ENCODE measurements at regions not wholly inside any gene's neighbourhood (a gene's known extent, or its start where the extent isn't known, plus 50 kb on each side); places are given as distances from the start of the nearest gene placed in this dataset.

DNA sequence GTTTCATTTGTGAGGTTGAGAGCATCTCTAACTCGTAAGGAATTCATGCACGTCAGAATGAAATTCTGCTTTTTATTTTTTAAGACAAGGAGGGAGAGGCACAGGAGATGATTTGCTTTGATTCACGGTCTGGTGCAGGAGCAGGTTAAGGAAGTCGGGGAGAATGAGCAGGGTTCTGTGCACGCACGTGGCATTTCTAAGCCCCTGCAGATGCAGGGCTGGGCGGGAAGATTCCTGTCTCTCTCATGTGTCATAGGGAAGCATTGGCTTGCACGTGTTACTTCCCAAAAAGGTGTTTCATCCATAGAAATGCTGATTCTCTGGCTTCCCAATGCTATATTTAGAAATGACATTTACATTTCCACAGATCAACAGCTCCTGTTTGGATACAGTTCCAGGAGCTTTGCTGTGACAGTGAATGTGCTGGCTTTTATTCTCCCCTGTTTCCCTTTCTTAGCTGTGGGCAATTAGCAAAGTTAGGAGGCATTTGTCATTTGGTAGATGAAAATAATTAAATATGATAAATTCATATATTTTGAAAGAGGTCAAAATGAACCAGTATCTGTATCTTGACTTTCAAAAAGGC lies 119.7 kb upstream of the ZFP64 start:
- dilution Hi-C loops (cut with HindIII; ENCODE audit: low sequenced_read_pairs, unreplicated experiment) (no loop called here), in situ Hi-C loops (cut with MboI; ENCODE audit: low sequenced_read_pairs) (loop anchor here (10.0 to 25.0 kb wide), 2 partner anchors 901 to 1233 kb away; no protein-coding TSS in a partner anchor), intact Hi-C loops (cut with micrococcal nuclease) (loop anchor here (10.0 kb wide), 1 partner anchor 483 kb away; no protein-coding TSS in a partner anchor)
- H3K4me2 ChIP-seq (ENCODE audit: low read depth, low read length) = no peak overlapping the region
- H2BK20ac ChIP-seq (ENCODE audit: low read depth, low read length) = no peak overlapping the region
- no peak overlapping the region for H3K18ac ChIP-seq (ENCODE audit: low read depth, low read length)
- no peak overlapping the region for H2AK9ac ChIP-seq (replicated peaks; ENCODE audit: low read depth, low read length, poor library complexity)
- no peak overlapping the region for H3K14ac ChIP-seq (replicated peaks; ENCODE audit: low read depth, low read length)
- POLR2A ChIA-PET (ENCODE audit: unreplicated experiment) = no interaction called here
- no peak overlapping the region for H2AFZ ChIP-seq (replicated peaks; ENCODE audit: low read length, poor library complexity)
- no peak overlapping the region for H4K8ac ChIP-seq (ENCODE audit: low read depth in 2 of 2, low read length in 2 of 2)
- no peak overlapping the region for H2BK15ac ChIP-seq (ENCODE audit: low read depth, low read length)
- H3K4me3 ChIP-seq (ENCODE audit: insufficient read depth, low read depth, low read length) = no peak overlapping the region
- H3K9me1 ChIP-seq (ENCODE audit: insufficient read depth, low read length) = no peaks in the 10 kb centered on the region
- no peak overlapping the region for H3K56ac ChIP-seq (ENCODE audit: extremely low read depth, insufficient read depth, low read length)
- H3K9ac ChIP-seq (ENCODE audit: low read depth, low read length) = no peak overlapping the region
- H3K27me3 ChIP-seq (ENCODE audit: control insufficient read depth, insufficient read depth, low read length) = peaks cover 3% of the 10 kb centered on the region
- no peak overlapping the region for H2BK5ac ChIP-seq (ENCODE audit: low read depth, low read length, poor library complexity, severe bottlenecking)
- no peak overlapping the region for H3K4ac ChIP-seq (ENCODE audit: low read depth, low read length)
- H2BK120ac ChIP-seq (ENCODE audit: low read depth, low read length) = no peak overlapping the region
- H3K36me3 ChIP-seq (ENCODE audit: control insufficient read depth, insufficient read depth, low read length) = no peaks in the 10 kb centered on the region
- H4K5ac ChIP-seq (ENCODE audit: low read depth, low read length) = no peak overlapping the region
- no peaks in the 10 kb centered on the region for H3K4me1 ChIP-seq (ENCODE audit: control insufficient read depth, insufficient read depth, low read length)
- H3K9me3 ChIP-seq (ENCODE audit: control insufficient read depth, insufficient read depth, low read length) = no peaks in the 10 kb centered on the region
- WGBS, 2 experiments (ENCODE audit: extremely low coverage in 2 of 2, insufficient read length in 1 of 2) = 60% methylated on average over 1 of the region's 8 CpGs; no CpG with 5 or more reads in 1 of the 2 experiments
- no peak overlapping the region for H4K91ac ChIP-seq (ENCODE audit: insufficient read depth, low read depth, low read length)
- DNase-seq (no peak), ATAC-seq (ENCODE audit: low read depth) (no peak)
- BruUV-seq (replicated peaks) = no TSS peak
- CTCF ChIA-PET = interaction anchor here (0.8 to 2.8 kb wide), 6 partner anchors 10 to 1237 kb away, joined by 3 to 14 read pairs (median 4); no protein-coding TSS in a partner anchor
- H3K79me1 ChIP-seq (ENCODE audit: low read depth in 1 of 2, low read length in 2 of 2) = no peaks in the 10 kb centered on the region
- no peak overlapping the region for H2AK5ac ChIP-seq (ENCODE audit: low read depth, low read length)
- no peaks in the 10 kb centered on the region for H4K20me1 ChIP-seq (ENCODE audit: insufficient read depth, low read length)
- TF ChIP-seq, protein P1, sequence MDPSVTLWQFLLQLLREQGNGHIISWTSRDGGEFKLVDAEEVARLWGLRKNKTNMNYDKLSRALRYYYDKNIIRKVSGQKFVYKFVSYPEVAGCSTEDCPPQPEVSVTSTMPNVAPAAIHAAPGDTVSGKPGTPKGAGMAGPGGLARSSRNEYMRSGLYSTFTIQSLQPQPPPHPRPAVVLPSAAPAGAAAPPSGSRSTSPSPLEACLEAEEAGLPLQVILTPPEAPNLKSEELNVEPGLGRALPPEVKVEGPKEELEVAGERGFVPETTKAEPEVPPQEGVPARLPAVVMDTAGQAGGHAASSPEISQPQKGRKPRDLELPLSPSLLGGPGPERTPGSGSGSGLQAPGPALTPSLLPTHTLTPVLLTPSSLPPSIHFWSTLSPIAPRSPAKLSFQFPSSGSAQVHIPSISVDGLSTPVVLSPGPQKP (IDR thresholded peaks at IDR 0.05; ENCODE audit: borderline replicate concordance, low read depth, low read length) = no peak
- TF ChIP-seq USF2 (IDR thresholded peaks at IDR 0.05; ENCODE audit: low read depth, low read length) (no peak), CEBPB (IDR thresholded peaks at IDR 0.05; ENCODE audit: low read depth, low read length) (no peak), RFX5 (IDR thresholded peaks at IDR 0.05; ENCODE audit: low read depth, low read length) (no peak), FOS (IDR thresholded peaks at IDR 0.05; ENCODE audit: low read depth, low read length) (no peak), CHD1 (IDR thresholded peaks at IDR 0.05; ENCODE audit: low read depth, low read length) (no peak), MAZ (IDR thresholded peaks at IDR 0.05; ENCODE audit: borderline replicate concordance, low read depth, low read length) (no peak), RCOR1 (IDR thresholded peaks at IDR 0.05; ENCODE audit: insufficient replicate concordance, low read length) (no peak), BHLHE40 (IDR thresholded peaks at IDR 0.05; ENCODE audit: low read depth, low read length) (no peak)
- TF ChIP-seq, protein P2, sequence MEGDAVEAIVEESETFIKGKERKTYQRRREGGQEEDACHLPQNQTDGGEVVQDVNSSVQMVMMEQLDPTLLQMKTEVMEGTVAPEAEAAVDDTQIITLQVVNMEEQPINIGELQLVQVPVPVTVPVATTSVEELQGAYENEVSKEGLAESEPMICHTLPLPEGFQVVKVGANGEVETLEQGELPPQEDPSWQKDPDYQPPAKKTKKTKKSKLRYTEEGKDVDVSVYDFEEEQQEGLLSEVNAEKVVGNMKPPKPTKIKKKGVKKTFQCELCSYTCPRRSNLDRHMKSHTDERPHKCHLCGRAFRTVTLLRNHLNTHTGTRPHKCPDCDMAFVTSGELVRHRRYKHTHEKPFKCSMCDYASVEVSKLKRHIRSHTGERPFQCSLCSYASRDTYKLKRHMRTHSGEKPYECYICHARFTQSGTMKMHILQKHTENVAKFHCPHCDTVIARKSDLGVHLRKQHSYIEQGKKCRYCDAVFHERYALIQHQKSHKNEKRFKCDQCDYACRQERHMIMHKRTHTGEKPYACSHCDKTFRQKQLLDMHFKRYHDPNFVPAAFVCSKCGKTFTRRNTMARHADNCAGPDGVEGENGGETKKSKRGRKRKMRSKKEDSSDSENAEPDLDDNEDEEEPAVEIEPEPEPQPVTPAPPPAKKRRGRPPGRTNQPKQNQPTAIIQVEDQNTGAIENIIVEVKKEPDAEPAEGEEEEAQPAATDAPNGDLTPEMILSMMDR (conservative IDR thresholded peaks at IDR 0.05; ENCODE audit: low read depth, low read length) = no peak
- H3K23ac ChIP-seq (ENCODE audit: low read depth, low read length) = no peak overlapping the region
- no peak overlapping the region for H3K27ac ChIP-seq (ENCODE audit: insufficient read depth, low read length)

Data from IMR-90 (cell line).